ENCODE measurements at regions not wholly inside any gene's neighbourhood (a gene's known extent, or its start where the extent isn't known, plus 50 kb on each side); places are given as distances from the start of the nearest gene placed in this dataset.

- no peak for TF ChIP-seq CTCF (IDR thresholded peaks at IDR 0.05; ENCODE audit: low read length)
- no peak for TF ChIP-seq EZH2phosphoT487 (IDR thresholded peaks at IDR 0.05; ENCODE audit: low read length)
- no peak for TF ChIP-seq EZH2 (optimal IDR thresholded peaks at IDR 0.05; ENCODE audit: low read depth, low read length)
These were observed 327.3 kb downstream of the QKI start for GRCh38 chr6:163741743-163742363.

All from MM.1S (cell line).